MCF 10A (cell line): ENCODE measurements at regions not wholly inside any gene's neighbourhood (a gene's known extent, or its start where the extent isn't known, plus 50 kb on each side); places are given as distances from the start of the nearest gene placed in this dataset.

ENCODE experiments used
- BruUV-seq: library from RNA; stranded (reverse); fragments of 400-500 nt; replicated peaks from 2 replicates; lab custom pipeline; 2021; lab: Mats Ljungman, UMichigan
- CTCF ChIA-PET: fragments of 300-600 bp; sonication (Branson Sonifier 250); formaldehyde crosslinking; extraction: SDS; loops from one replicate; lab custom pipeline; 2021; ENCODE audit warnings: antibody characterized with exemption, inconsistent platforms; lab: Yijun Ruan, JAX
- POLR2A ChIA-PET: fragments of 300-600, 350-650 bp; sonication (Branson Sonifier 250); formaldehyde crosslinking; extraction: SDS; loops from one replicate; lab custom pipeline; 2020; ENCODE audit warnings: antibody characterized with exemption, inconsistent platforms; lab: Yijun Ruan, JAX
- DNase-seq: peaks from one replicate; pipeline ENCODE4 v3.0.0-alpha.2; 2018; ENCODE audit not compliant: unreplicated experiment
- H3K27ac Mint-ChIP-seq: one replicate; pipeline ENCODE4 v1.8.0; 2022; ENCODE audit warnings: mild to moderate bottlenecking, low read depth, mixed read lengths; ENCODE audit not compliant: unreplicated experiment
- H3K27me3 Mint-ChIP-seq: one replicate; pipeline ENCODE4 v1.8.0; 2022; ENCODE audit warnings: mixed read lengths; ENCODE audit not compliant: insufficient read depth, unreplicated experiment
- H3K36me3 Mint-ChIP-seq: one replicate; pipeline ENCODE4 v1.8.0; 2022; ENCODE audit warnings: mild to moderate bottlenecking, moderate library complexity, mixed read lengths; ENCODE audit not compliant: insufficient read depth, unreplicated experiment
- H3K4me1 Mint-ChIP-seq: one replicate; pipeline ENCODE4 v1.8.0; 2022; ENCODE audit warnings: mixed read lengths; ENCODE audit not compliant: insufficient read depth, unreplicated experiment
- H3K4me3 Mint-ChIP-seq: one replicate; pipeline ENCODE4 v1.8.0; 2022; ENCODE audit warnings: mild to moderate bottlenecking, moderate library complexity, mixed read lengths; ENCODE audit not compliant: unreplicated experiment
- H3K9me3 Mint-ChIP-seq: one replicate; pipeline ENCODE4 v1.8.0; 2022; ENCODE audit warnings: mixed read lengths; ENCODE audit not compliant: unreplicated experiment
- CTCF ChIP-seq: fragments of 200-600 bp; IDR thresholded peaks from one replicate; pipeline ENCODE4 v1.8.0; 2022; ENCODE audit warnings: antibody characterized with exemption, mild to moderate bottlenecking; ENCODE audit not compliant: unreplicated experiment
- intact Hi-C: fragments of 100-400 bp; cut with micrococcal nuclease; formaldehyde crosslinking; loops from 2 replicates; pipeline ENCODE4 v1.14.1; 2022

GRCh38 chr5:54902791-54903473, 82.5 kb downstream of the ESM1 start:
- intact Hi-C loops: no loop called here
- TF ChIP-seq CTCF: no peak
- no peaks in the 10 kb centered on the region for H3K4me1 Mint-ChIP-seq
- BruUV-seq: no TSS peak
- H3K27ac Mint-ChIP-seq: no peak overlapping the region
- DNase-seq: no peak
- H3K36me3 Mint-ChIP-seq: no peaks in the 10 kb centered on the region
- peaks cover 35% of the 10 kb centered on the region for H3K27me3 Mint-ChIP-seq
- H3K9me3 Mint-ChIP-seq: no peaks in the 10 kb centered on the region
- CTCF ChIA-PET: interaction anchor here (0.6 to 9.6 kb wide), 10 partner anchors 24 to 1249 kb away, joined by 3 to 100 read pairs (median 10); partner anchors contain the start of gene GPX8
- POLR2A ChIA-PET: interaction anchor here (0.8 kb wide), 1 partner anchor 257 kb away, joined by 3 read pairs; the partner anchor contains the start of gene GPX8
- no peak overlapping the region for H3K4me3 Mint-ChIP-seq

GRCh38 chr5:54900984-54901725, 84.2 kb downstream of the ESM1 start:
- POLR2A ChIA-PET: interaction anchor here (0.7 to 1.6 kb wide), 4 partner anchors 9 to 260 kb away, joined by 3 to 5 read pairs (median 3); partner anchors contain the start of gene GPX8
- no TSS peak for BruUV-seq
- peaks cover 32% of the 10 kb centered on the region for H3K27me3 Mint-ChIP-seq
- peak; percentile 77 for DNase-seq
- CTCF ChIA-PET: interaction anchor here (0.6 to 9.6 kb wide), 12 partner anchors 15 to 549 kb away, joined by 3 to 100 read pairs (median 6); partner anchors contain the start of gene GPX8
- H3K36me3 Mint-ChIP-seq: no peaks in the 10 kb centered on the region
- H3K27ac Mint-ChIP-seq: no peak overlapping the region
- no peak overlapping the region for H3K4me3 Mint-ChIP-seq
- H3K4me1 Mint-ChIP-seq: no peaks in the 10 kb centered on the region
- H3K9me3 Mint-ChIP-seq: no peaks in the 10 kb centered on the region
- TF ChIP-seq CTCF: no peak
- intact Hi-C loops: no loop called here

GRCh38 chr5:54897001-54897400, 88.4 kb downstream of the ESM1 start:
- no TSS peak for BruUV-seq
- no peaks in the 10 kb centered on the region for H3K9me3 Mint-ChIP-seq
- ChIA-PET CTCF (interaction anchor here (0.7 to 8.2 kb wide), 10 partner anchors 7 to 380 kb away, joined by 3 to 75 read pairs (median 14); partner anchors contain the start of genes GPX8 and SNX18), POLR2A (no interaction called here)
- no peak overlapping the region for H3K4me3 Mint-ChIP-seq
- intact Hi-C loops: loop anchor here (5.0 to 10.0 kb wide), 3 partner anchors 455 to 652 kb away; partner anchors contain the start of gene ARL15
- no peak for DNase-seq
- TF ChIP-seq CTCF: no peak
- peaks cover 40% of the 10 kb centered on the region for H3K27me3 Mint-ChIP-seq
- H3K36me3 Mint-ChIP-seq: no peaks in the 10 kb centered on the region
- H3K27ac Mint-ChIP-seq: no peak overlapping the region
- H3K4me1 Mint-ChIP-seq: peaks cover 5% of the 10 kb centered on the region
